Stimulated activated CD4-positive, alpha-beta T cell treated with anti-CD3 and anti-CD28 coated beads, Interleukin-2, amount 100 ng/mL, for 24 hours (primary cell): ENCODE measurements at regions not wholly inside any gene's neighbourhood (a gene's known extent, or its start where the extent isn't known, plus 50 kb on each side); places are given as distances from the start of the nearest gene placed in this dataset.

Experiments used
- DNase-seq, 2 donors: peaks; one replicate each; pipeline ENCODE4 v3.0.0-alpha.2; 2020

GRCh38 chr4:53682908-53683307, 91.6 kb upstream of the LNX1 start:
- no peak for DNase-seq

GRCh38 chr4:53682196-53682595, 90.9 kb upstream of the LNX1 start:
- no peak for DNase-seq

GRCh38 chr4:53680598-53680997, 89.3 kb upstream of the LNX1 start:
- DNase-seq: no peak

- no peak for DNase-seq
These were observed 88.9 kb upstream of the LNX1 start for GRCh38 chr4:53680168-53680567.

GRCh38 chr4:53676402-53676871, 85.2 kb upstream of the LNX1 start:
- no peak for DNase-seq

GRCh38 chr4:53674903-53675302, 83.6 kb upstream of the LNX1 start:
- no peak for DNase-seq

GRCh38 chr4:53672873-53673272, 81.6 kb upstream of the LNX1 start:
- DNase-seq: no peak

GRCh38 chr4:53671757-53672156, 80.5 kb upstream of the LNX1 start:
- DNase-seq: no peak

GRCh38 chr4:53659737-53660136, 68.5 kb upstream of the LNX1 start:
- DNase-seq: no peak

- no peak for DNase-seq
These were observed 67.8 kb upstream of the LNX1 start for GRCh38 chr4:53659112-53659511.

- no peak for DNase-seq
These were observed 66.7 kb upstream of the LNX1 start for GRCh38 chr4:53658029-53658428.

GRCh38 chr4:53656421-53656981, 65.2 kb upstream of the LNX1 start:
- DNase-seq: no peak

- no peak for DNase-seq
These were observed 63.0 kb upstream of the LNX1 start for GRCh38 chr4:53654300-53654758.

GRCh38 chr4:53653484-53654053, 62.3 kb upstream of the LNX1 start:
- DNase-seq: no peak

GRCh38 chr4:53651156-53651735, 60.0 kb upstream of the LNX1 start:
- no peak for DNase-seq

- no peak for DNase-seq
These were observed 58.1 kb upstream of the LNX1 start for GRCh38 chr4:53649357-53649756.

- no peak for DNase-seq
These were observed 56.3 kb upstream of the LNX1 start for GRCh38 chr4:53647547-53647946.

- no peak for DNase-seq
These were observed 55.5 kb upstream of the LNX1 start for GRCh38 chr4:53646795-53647194.

- DNase-seq: no peak
These were observed 53.8 kb upstream of the LNX1 start for GRCh38 chr4:53645108-53645507.

GRCh38 chr4:53644607-53645006, 53.3 kb upstream of the LNX1 start:
- DNase-seq: no peak
